ENCODE measurements at regions not wholly inside any gene's neighbourhood (a gene's known extent, or its start where the extent isn't known, plus 50 kb on each side); places are given as distances from the start of the nearest gene placed in this dataset.

GRCh38 chr17:69858460-69858859 is 216.6 kb upstream of the KCNJ16 start:
- peaks cover 0 to 8% of the 10 kb centered on the region in 2 donors for H3K36me3 Mint-ChIP-seq
- H3K4me1 Mint-ChIP-seq, result no peaks in the 10 kb centered on the region
- no peak overlapping the region for H3K4me3 Mint-ChIP-seq
- no peaks in the 10 kb centered on the region for H3K27me3 Mint-ChIP-seq
- peak overlapping the region in 1 of 6 donors; percentile 39 for H3K27ac Mint-ChIP-seq
- DNase-seq (no peak), ATAC-seq (ENCODE audit: low read depth in 2 of 2) (no peak)
- H3K9me3 Mint-ChIP-seq, result peaks cover 8 to 33% (median 14%) of the 10 kb centered on the region in 7 donors

- H3K27me3 Mint-ChIP-seq, result no peaks in the 10 kb centered on the region
- H3K36me3 Mint-ChIP-seq, result peaks cover 0 to 8% of the 10 kb centered on the region in 2 donors
- no peak overlapping the region for H3K27ac Mint-ChIP-seq
- H3K9me3 Mint-ChIP-seq, result peaks cover 8 to 33% (median 14%) of the 10 kb centered on the region in 7 donors
- H3K4me3 Mint-ChIP-seq, result no peak overlapping the region
- H3K4me1 Mint-ChIP-seq, result no peaks in the 10 kb centered on the region
- no peak for ATAC-seq (ENCODE audit: low read depth in 2 of 2)
- DNase-seq, result no peak
Measured at GRCh38 chr17:69860142-69860680, 214.8 kb upstream of the KCNJ16 start.

GRCh38 chr17:69864462-69864861 is 210.6 kb upstream of the KCNJ16 start:
- DNase-seq (no peak), ATAC-seq (ENCODE audit: low read depth in 2 of 2) (no peak)
- Mint-ChIP-seq H3K4me3 (no peak overlapping the region), H3K9me3 (peaks cover 3 to 11% (median 8%) of the 10 kb centered on the region in 7 donors), H3K36me3 (no peaks in the 10 kb centered on the region), H3K27ac (no peak overlapping the region), H3K4me1 (no peaks in the 10 kb centered on the region), H3K27me3 (no peaks in the 10 kb centered on the region)

- H3K4me1 Mint-ChIP-seq, result peaks cover 0 to 2% (median 0%) of the 10 kb centered on the region in 3 donors
- DNase-seq (no peak), ATAC-seq (ENCODE audit: low read depth in 2 of 2) (no peak)
- H3K36me3 Mint-ChIP-seq, result no peaks in the 10 kb centered on the region
- H3K27me3 Mint-ChIP-seq, result no peaks in the 10 kb centered on the region
- H3K9me3 Mint-ChIP-seq, result peaks cover 0 to 4% (median 3%) of the 10 kb centered on the region in 7 donors
- H3K4me3 Mint-ChIP-seq, result no peak overlapping the region
- H3K27ac Mint-ChIP-seq, result no peak overlapping the region
Measured at GRCh38 chr17:69869667-69870066, 205.4 kb upstream of the KCNJ16 start.

GRCh38 chr17:69870091-69870530 is 204.9 kb upstream of the KCNJ16 start:
- DNase-seq (no peak), ATAC-seq (ENCODE audit: low read depth in 2 of 2) (no peak)
- no peaks in the 10 kb centered on the region for H3K27me3 Mint-ChIP-seq
- H3K27ac Mint-ChIP-seq, result no peak overlapping the region
- H3K36me3 Mint-ChIP-seq, result no peaks in the 10 kb centered on the region
- H3K4me1 Mint-ChIP-seq, result peaks cover 0 to 2% (median 0%) of the 10 kb centered on the region in 3 donors
- H3K9me3 Mint-ChIP-seq, result peaks cover 0 to 4% (median 3%) of the 10 kb centered on the region in 7 donors
- no peak overlapping the region for H3K4me3 Mint-ChIP-seq

- no peak overlapping the region for H3K4me3 Mint-ChIP-seq
- DNase-seq (no peak), ATAC-seq (ENCODE audit: low read depth in 2 of 2) (no peak)
- H3K27ac Mint-ChIP-seq, result no peak overlapping the region
- H3K4me1 Mint-ChIP-seq, result peaks cover 0 to 2% (median 0%) of the 10 kb centered on the region in 3 donors
- H3K36me3 Mint-ChIP-seq, result no peaks in the 10 kb centered on the region
- no peaks in the 10 kb centered on the region for H3K27me3 Mint-ChIP-seq
- peaks cover 0 to 4% (median 3%) of the 10 kb centered on the region in 7 donors for H3K9me3 Mint-ChIP-seq
Measured at GRCh38 chr17:69870751-69871199, 204.2 kb upstream of the KCNJ16 start.

- Mint-ChIP-seq H3K4me3 (no peak overlapping the region), H3K36me3 (no peaks in the 10 kb centered on the region), H3K27ac (no peak overlapping the region), H3K4me1 (peaks cover 0 to 2% (median 0%) of the 10 kb centered on the region in 3 donors), H3K27me3 (no peaks in the 10 kb centered on the region), H3K9me3 (peaks cover 0 to 4% (median 3%) of the 10 kb centered on the region in 7 donors)
- DNase-seq (no peak), ATAC-seq (ENCODE audit: low read depth in 2 of 2) (no peak)
Measured at GRCh38 chr17:69871318-69871717, 203.7 kb upstream of the KCNJ16 start.

GRCh38 chr17:69872675-69873262 is 202.3 kb upstream of the KCNJ16 start:
- no peaks in the 10 kb centered on the region for H3K36me3 Mint-ChIP-seq
- H3K27ac Mint-ChIP-seq, result no peak overlapping the region
- DNase-seq, result no peak
- H3K4me3 Mint-ChIP-seq, result no peak overlapping the region
- H3K27me3 Mint-ChIP-seq, result no peaks in the 10 kb centered on the region
- ATAC-seq (ENCODE audit: low read depth in 2 of 2), result no peak
- H3K9me3 Mint-ChIP-seq, result peaks cover 0 to 4% (median 2%) of the 10 kb centered on the region in 7 donors
- H3K4me1 Mint-ChIP-seq, result peaks cover 0 to 2% (median 0%) of the 10 kb centered on the region in 3 donors

- H3K4me3 Mint-ChIP-seq, result no peak overlapping the region
- H3K9me3 Mint-ChIP-seq, result no peaks in the 10 kb centered on the region
- ATAC-seq (ENCODE audit: low read depth in 2 of 2) (no peak), DNase-seq (no peak)
- no peaks in the 10 kb centered on the region for H3K27me3 Mint-ChIP-seq
- H3K36me3 Mint-ChIP-seq, result no peaks in the 10 kb centered on the region
- peaks cover 0 to 2% (median 0%) of the 10 kb centered on the region in 3 donors for H3K4me1 Mint-ChIP-seq
- H3K27ac Mint-ChIP-seq, result no peak overlapping the region
Measured at GRCh38 chr17:69874175-69874670, 200.8 kb upstream of the KCNJ16 start.

GRCh38 chr17:69876757-69877156 is 198.3 kb upstream of the KCNJ16 start:
- H3K4me1 Mint-ChIP-seq, result no peaks in the 10 kb centered on the region
- no peaks in the 10 kb centered on the region for H3K27me3 Mint-ChIP-seq
- DNase-seq (no peak), ATAC-seq (ENCODE audit: low read depth in 2 of 2) (no peak)
- no peak overlapping the region for H3K4me3 Mint-ChIP-seq
- no peaks in the 10 kb centered on the region for H3K9me3 Mint-ChIP-seq
- H3K36me3 Mint-ChIP-seq, result no peaks in the 10 kb centered on the region
- H3K27ac Mint-ChIP-seq, result no peak overlapping the region

GRCh38 chr17:69878661-69879060 is 196.4 kb upstream of the KCNJ16 start:
- no peak overlapping the region for H3K4me3 Mint-ChIP-seq
- H3K27me3 Mint-ChIP-seq, result no peaks in the 10 kb centered on the region
- no peaks in the 10 kb centered on the region for H3K4me1 Mint-ChIP-seq
- no peaks in the 10 kb centered on the region for H3K9me3 Mint-ChIP-seq
- no peaks in the 10 kb centered on the region for H3K36me3 Mint-ChIP-seq
- no peak overlapping the region for H3K27ac Mint-ChIP-seq
- ATAC-seq (ENCODE audit: low read depth in 2 of 2), result no peak
- DNase-seq, result no peak

- H3K27me3 Mint-ChIP-seq, result no peaks in the 10 kb centered on the region
- H3K27ac Mint-ChIP-seq, result no peak overlapping the region
- H3K4me3 Mint-ChIP-seq, result no peak overlapping the region
- H3K4me1 Mint-ChIP-seq, result no peaks in the 10 kb centered on the region
- no peaks in the 10 kb centered on the region for H3K9me3 Mint-ChIP-seq
- no peak for ATAC-seq (ENCODE audit: low read depth in 2 of 2)
- no peaks in the 10 kb centered on the region for H3K36me3 Mint-ChIP-seq
- DNase-seq, result no peak
Measured at GRCh38 chr17:69879576-69879975, 195.4 kb upstream of the KCNJ16 start.

- Mint-ChIP-seq H3K27me3 (no peaks in the 10 kb centered on the region), H3K36me3 (no peaks in the 10 kb centered on the region)
Measured at GRCh38 chr17:69880591-69881112, 194.4 kb upstream of the KCNJ16 start.

GRCh38 chr17:69882281-69882680 is 192.7 kb upstream of the KCNJ16 start:
- no peak overlapping the region for H3K4me3 Mint-ChIP-seq
- no peaks in the 10 kb centered on the region for H3K4me1 Mint-ChIP-seq
- DNase-seq, result no peak
- no peaks in the 10 kb centered on the region for H3K9me3 Mint-ChIP-seq
- H3K27ac Mint-ChIP-seq, result no peak overlapping the region
- ATAC-seq (ENCODE audit: low read depth in 2 of 2), result no peak
- H3K27me3 Mint-ChIP-seq, result no peaks in the 10 kb centered on the region
- no peaks in the 10 kb centered on the region for H3K36me3 Mint-ChIP-seq

More at GRCh38 chr17:69880591-69881112, 194.4 kb upstream of the KCNJ16 start:
- Mint-ChIP-seq H3K4me1 (no peaks in the 10 kb centered on the region), H3K4me3 (no peak overlapping the region), H3K27ac (no peak overlapping the region), H3K9me3 (no peaks in the 10 kb centered on the region)
- DNase-seq (no peak), ATAC-seq (ENCODE audit: low read depth in 2 of 2) (no peak)

All from naive B cell (primary cell).